Muscle layer of duodenum (tissue), 2 donors: ENCODE measurements at regions not wholly inside any gene's neighbourhood (a gene's known extent, or its start where the extent isn't known, plus 50 kb on each side); places are given as distances from the start of the nearest gene placed in this dataset.

Experiments
- H3K27ac ChIP-seq: one replicate; pipeline ENCODE4 v1.7.0; 2013; ENCODE audit warnings: mild to moderate bottlenecking, low read length
- H3K27me3 ChIP-seq: one replicate; pipeline ENCODE4 v1.7.0; 2013; ENCODE audit warnings: low read depth, mild to moderate bottlenecking, control low read depth, low read length
- H3K36me3 ChIP-seq, 2 donors: one replicate each; pipeline ENCODE4 v1.7.0; 2013; ENCODE audit warnings: low read length in 2 of 2, control low read depth in 1 of 2, mild to moderate bottlenecking in 1 of 2; ENCODE audit not compliant: insufficient read depth in 2 of 2, control insufficient read depth in 1 of 2
- H3K4me1 ChIP-seq, 2 donors: one replicate each; pipeline ENCODE4 v1.7.0; 2013; ENCODE audit warnings: low read length in 2 of 2, mild to moderate bottlenecking in 2 of 2, control low read depth in 1 of 2, moderate library complexity in 1 of 2; ENCODE audit not compliant: insufficient read depth in 2 of 2, control insufficient read depth in 1 of 2
- H3K4me3 ChIP-seq, 2 donors: one replicate each; pipeline ENCODE4 v1.7.0; 2013; ENCODE audit warnings: low read length in 2 of 2, low read depth in 1 of 2, mild to moderate bottlenecking in 1 of 2
- H3K9me3 ChIP-seq, 2 donors: one replicate each; pipeline ENCODE4 v1.7.0; 2013; ENCODE audit warnings: low read length in 2 of 2, control low read depth in 1 of 2, mild to moderate bottlenecking in 1 of 2; ENCODE audit not compliant: control insufficient read depth in 1 of 2
- donor health status: healthy.

- Histone ChIP-seq H3K9me3 (no peaks in the 10 kb centered on the region), H3K4me3 (no peak overlapping the region), H3K27me3 (no peaks in the 10 kb centered on the region), H3K36me3 (no peaks in the 10 kb centered on the region), H3K4me1 (no peaks in the 10 kb centered on the region), H3K27ac (no peak overlapping the region)
Measured at GRCh38 chr6:2434116-2434515, 188.7 kb upstream of the GMDS start.

- Histone ChIP-seq H3K9me3 (no peaks in the 10 kb centered on the region), H3K4me3 (no peak overlapping the region), H3K27ac (no peak overlapping the region), H3K4me1 (no peaks in the 10 kb centered on the region), H3K27me3 (no peaks in the 10 kb centered on the region), H3K36me3 (no peaks in the 10 kb centered on the region)
Measured at GRCh38 chr6:2433711-2434110, 188.3 kb upstream of the GMDS start.

GRCh38 chr6:2433266-2433665 is 187.9 kb upstream of the GMDS start:
- Histone ChIP-seq H3K27ac (no peak overlapping the region), H3K9me3 (no peaks in the 10 kb centered on the region), H3K4me1 (no peaks in the 10 kb centered on the region), H3K4me3 (no peak overlapping the region), H3K36me3 (no peaks in the 10 kb centered on the region), H3K27me3 (no peaks in the 10 kb centered on the region)

GRCh38 chr6:2432292-2432691 is 186.9 kb upstream of the GMDS start:
- Histone ChIP-seq H3K4me1 (no peaks in the 10 kb centered on the region), H3K9me3 (no peaks in the 10 kb centered on the region)

DNA sequence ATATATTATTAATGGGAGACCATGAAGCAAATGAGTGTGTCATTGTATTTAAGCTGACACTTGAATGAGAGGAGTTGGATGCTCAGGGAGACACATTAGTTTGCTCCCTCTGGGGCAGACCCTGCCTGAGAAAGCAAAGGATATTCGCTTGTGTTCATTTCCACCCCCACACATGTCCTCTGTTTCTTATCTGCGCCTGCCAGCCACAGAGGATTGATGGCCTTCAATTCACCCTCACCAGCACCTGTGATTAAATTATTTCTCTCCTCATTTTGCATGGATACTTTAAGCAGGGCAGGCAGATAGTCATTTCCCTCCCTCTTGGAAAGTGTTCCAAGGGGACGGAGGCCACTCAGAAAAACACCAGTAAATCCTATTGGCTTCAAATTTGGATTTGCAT is 185.2 kb upstream of the GMDS start:
- Histone ChIP-seq H3K9me3 (no peaks in the 10 kb centered on the region), H3K27me3 (no peaks in the 10 kb centered on the region), H3K36me3 (no peaks in the 10 kb centered on the region), H3K4me3 (no peak overlapping the region), H3K27ac (no peak overlapping the region), H3K4me1 (no peaks in the 10 kb centered on the region)

More at GRCh38 chr6:2432292-2432691, 186.9 kb upstream of the GMDS start:
- no peaks in the 10 kb centered on the region for H3K27me3 ChIP-seq
- no peaks in the 10 kb centered on the region for H3K36me3 ChIP-seq
- no peak overlapping the region for H3K4me3 ChIP-seq
- H3K27ac ChIP-seq: no peak overlapping the region

DNA sequence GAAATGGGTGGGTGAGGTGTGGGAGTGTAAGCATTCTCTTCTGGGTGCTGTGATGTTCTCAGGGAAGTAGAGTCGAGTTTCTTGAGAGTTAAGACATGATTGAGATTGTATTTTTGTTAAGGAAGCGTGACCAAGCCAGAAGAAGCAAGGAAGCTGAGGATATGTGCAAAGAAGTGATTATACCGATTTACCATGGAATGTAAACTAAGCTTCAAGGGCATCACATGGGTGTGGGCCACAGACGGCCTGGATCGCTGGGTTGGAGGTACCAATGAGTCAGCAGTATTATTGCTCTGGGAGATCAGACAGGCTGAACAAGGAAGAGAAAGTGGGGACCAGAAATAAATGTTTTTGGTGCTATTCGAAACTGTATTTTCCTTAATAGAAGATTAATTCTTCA is 184.1 kb upstream of the GMDS start:
- Histone ChIP-seq H3K9me3 (no peaks in the 10 kb centered on the region), H3K36me3 (no peaks in the 10 kb centered on the region), H3K4me1 (no peaks in the 10 kb centered on the region), H3K4me3 (no peak overlapping the region), H3K27me3 (no peaks in the 10 kb centered on the region), H3K27ac (no peak overlapping the region)

DNA sequence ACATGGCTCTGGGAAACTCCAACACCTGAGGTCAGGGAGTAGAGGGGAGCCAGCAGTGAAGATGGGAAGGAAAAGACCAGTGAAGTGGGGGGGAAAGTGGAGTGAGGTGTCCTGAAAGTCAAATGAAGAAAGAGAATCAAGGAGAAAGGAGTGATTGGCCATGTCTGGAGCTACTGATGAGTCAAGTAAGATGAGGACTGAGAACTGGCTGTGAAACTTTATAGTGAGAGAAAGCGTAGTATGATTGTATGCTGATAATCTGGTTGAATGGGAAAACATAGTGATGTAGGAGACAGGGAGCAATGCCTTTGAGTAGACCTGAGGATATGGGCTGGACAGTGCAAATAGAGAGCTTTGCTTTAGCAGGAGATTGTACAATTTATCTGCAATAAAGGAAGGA is 183.6 kb upstream of the GMDS start:
- Histone ChIP-seq H3K27me3 (no peaks in the 10 kb centered on the region), H3K36me3 (no peaks in the 10 kb centered on the region), H3K4me3 (no peak overlapping the region), H3K9me3 (no peaks in the 10 kb centered on the region), H3K4me1 (no peaks in the 10 kb centered on the region), H3K27ac (no peak overlapping the region)

GRCh38 chr6:2426561-2427340 is 181.3 kb upstream of the GMDS start:
- H3K4me1 ChIP-seq: no peaks in the 10 kb centered on the region
- H3K4me3 ChIP-seq: no peak overlapping the region
- H3K9me3 ChIP-seq: no peaks in the 10 kb centered on the region
- no peak overlapping the region for H3K27ac ChIP-seq
- H3K27me3 ChIP-seq: no peaks in the 10 kb centered on the region
- no peaks in the 10 kb centered on the region for H3K36me3 ChIP-seq

DNA sequence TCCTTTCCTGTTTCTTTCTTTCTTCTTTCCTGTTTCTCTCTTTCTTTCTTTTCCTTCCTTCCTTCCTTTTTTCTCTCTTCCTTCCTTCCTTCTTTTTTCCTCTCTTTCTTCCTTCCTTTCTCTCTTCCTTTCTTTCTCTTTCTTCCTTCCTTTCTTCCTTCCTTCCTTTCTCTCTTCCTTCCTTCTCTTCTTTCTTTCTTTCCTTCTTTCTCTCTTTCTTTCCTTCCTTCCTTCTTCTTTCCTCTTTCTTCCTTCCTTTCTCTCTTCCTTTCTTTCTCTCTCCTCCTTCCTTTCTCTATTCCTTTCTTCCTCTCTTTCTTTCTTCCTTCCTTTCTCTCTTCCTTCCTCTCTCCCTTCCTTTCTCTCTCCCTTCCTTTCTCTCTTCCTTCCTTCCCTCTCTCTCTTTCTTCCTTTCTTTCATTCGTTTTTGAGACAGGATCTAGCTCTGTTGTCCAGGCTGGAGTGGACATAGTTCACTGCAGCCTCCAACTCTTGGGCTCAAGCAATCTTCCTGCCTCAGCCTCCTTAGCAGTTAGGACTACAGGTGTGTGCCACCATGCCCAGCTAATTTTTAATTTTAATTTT is 170.8 kb upstream of the GMDS start:
- Histone ChIP-seq H3K27me3 (no peaks in the 10 kb centered on the region), H3K4me3 (no peak overlapping the region), H3K4me1 (no peaks in the 10 kb centered on the region), H3K36me3 (no peaks in the 10 kb centered on the region), H3K9me3 (no peaks in the 10 kb centered on the region), H3K27ac (no peak overlapping the region)

GRCh38 chr6:2414885-2415547 is 169.6 kb upstream of the GMDS start:
- Histone ChIP-seq H3K4me1 (no peaks in the 10 kb centered on the region), H3K27ac (no peak overlapping the region), H3K4me3 (no peak overlapping the region), H3K9me3 (no peaks in the 10 kb centered on the region), H3K27me3 (no peaks in the 10 kb centered on the region), H3K36me3 (no peaks in the 10 kb centered on the region)

- Histone ChIP-seq H3K27ac (no peak overlapping the region), H3K9me3 (no peaks in the 10 kb centered on the region), H3K4me3 (no peak overlapping the region), H3K36me3 (no peaks in the 10 kb centered on the region), H3K4me1 (no peaks in the 10 kb centered on the region), H3K27me3 (no peaks in the 10 kb centered on the region)
Measured at GRCh38 chr6:2412731-2413130, 167.3 kb upstream of the GMDS start.
